Spinal cord (tissue), 9 donors: ENCODE measurements at regions not wholly inside any gene's neighbourhood (a gene's known extent, or its start where the extent isn't known, plus 50 kb on each side); places are given as distances from the start of the nearest gene placed in this dataset.

Source experiments
- DNase-seq, 6 donors: peaks; one replicate each; pipeline versions ENCODE4 v3.0.0 to v3.0.0-alpha.2; 2013 to 2015; ENCODE audit warnings: low spot score in 6 of 6, low read depth in 4 of 6
- H3K27ac ChIP-seq: one replicate; pipeline ENCODE4 v1.5.1; 2013; ENCODE audit warnings: low read depth, low read length, control low read depth
- H3K27me3 ChIP-seq: one replicate; pipeline ENCODE4 v1.6.1; 2013; ENCODE audit warnings: low read length; ENCODE audit not compliant: control insufficient read depth, insufficient read depth
- H3K36me3 ChIP-seq: one replicate; pipeline ENCODE4 v1.6.1; 2013; ENCODE audit warnings: low read length; ENCODE audit not compliant: control insufficient read depth, insufficient read depth
- H3K4me1 ChIP-seq: one replicate; pipeline ENCODE4 v1.6.1; 2013; ENCODE audit warnings: low read length; ENCODE audit not compliant: control insufficient read depth, insufficient read depth
- H3K4me3 ChIP-seq: one replicate; pipeline ENCODE4 v1.5.1; 2013; ENCODE audit warnings: low read depth, low read length, control low read depth
- H3K9me3 ChIP-seq: one replicate; pipeline ENCODE4 v1.6.1; 2013; ENCODE audit warnings: low read length; ENCODE audit not compliant: control insufficient read depth, insufficient read depth
- WGBS: methylation state at CpG from one replicate; pipeline ENCODE4 v1.1.5; 2013; ENCODE audit warnings: missing lambda C conversion rate; ENCODE audit not compliant: insufficient coverage; 5-methylcytosine and 5-hydroxymethylcytosine counted together
- donor health status: healthy.

DNA sequence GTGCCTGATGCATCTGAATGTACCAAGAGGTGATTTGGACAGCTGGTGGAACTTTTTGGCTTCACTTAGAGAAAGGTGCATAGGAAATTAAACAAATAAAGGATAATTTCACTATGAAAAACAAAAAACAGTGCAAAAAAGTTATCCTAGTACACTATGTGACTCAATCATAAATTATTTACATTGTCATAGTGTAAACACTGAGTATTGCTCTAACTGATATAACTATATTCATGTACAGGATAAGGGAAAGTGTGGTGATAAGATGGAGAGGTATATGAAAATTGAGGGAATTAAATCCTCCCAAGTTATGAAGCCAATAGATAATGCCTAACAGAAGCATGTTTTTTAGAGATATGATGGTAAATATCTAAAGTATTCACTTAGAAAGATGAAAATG lies 50.2 kb upstream of the CPNE4 start:
- Histone ChIP-seq H3K36me3 (no peaks in the 10 kb centered on the region), H3K27me3 (no peaks in the 10 kb centered on the region), H3K4me3 (no peak overlapping the region), H3K27ac (no peak overlapping the region), H3K4me1 (no peaks in the 10 kb centered on the region), H3K9me3 (no peaks in the 10 kb centered on the region)
- DNase-seq = no peak

DNA sequence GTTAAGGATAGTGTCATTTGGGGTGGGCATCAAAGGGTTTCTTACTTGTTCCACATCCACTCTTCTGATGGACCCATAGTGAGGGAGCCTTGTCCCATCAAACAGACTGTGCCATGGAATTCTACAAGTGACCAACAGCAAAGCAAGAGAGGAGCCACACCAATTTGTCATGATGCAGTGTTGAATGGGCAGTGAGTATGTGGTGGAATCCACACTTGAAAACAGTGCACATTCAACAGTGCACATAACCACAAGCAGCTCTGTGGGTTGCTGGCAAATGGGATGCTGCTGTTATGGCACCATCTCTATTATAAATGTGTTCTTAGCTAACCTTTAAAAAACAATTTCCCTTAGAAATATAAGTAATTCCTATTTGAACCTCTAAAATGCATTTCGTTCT lies 52.5 kb upstream of the CPNE4 start:
- H3K4me3 ChIP-seq = no peak overlapping the region
- no CpG with 5 or more reads among the region's 1 CpG for WGBS

DNA sequence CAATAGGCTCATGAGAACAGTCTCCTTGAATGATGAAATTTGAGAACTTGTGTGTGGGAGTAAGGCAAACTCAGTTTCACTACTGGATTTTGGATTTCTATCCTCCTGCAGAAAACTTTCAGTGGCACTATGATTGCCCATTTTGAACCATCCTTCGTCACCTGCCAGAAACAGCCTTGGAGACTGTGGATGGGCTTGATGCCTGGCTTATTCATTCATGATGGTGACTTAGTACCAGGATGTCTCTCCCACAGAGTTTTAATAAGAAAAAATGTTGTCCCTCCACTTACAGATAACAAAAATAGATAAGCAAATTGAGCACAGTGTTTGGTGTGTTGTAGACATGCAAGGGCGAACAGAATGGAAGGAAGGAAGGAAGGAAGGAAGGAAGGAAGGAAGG lies 53.5 kb upstream of the CPNE4 start:
- Histone ChIP-seq H3K27ac (no peak overlapping the region), H3K4me3 (no peak overlapping the region), H3K4me1 (no peaks in the 10 kb centered on the region), H3K27me3 (no peaks in the 10 kb centered on the region), H3K9me3 (no peaks in the 10 kb centered on the region), H3K36me3 (no peaks in the 10 kb centered on the region)
- WGBS = no CpG with 5 or more reads among the region's 2 CpGs
- DNase-seq = no peak

More for the DNA sequence above, 52.5 kb upstream of the CPNE4 start:
- no peaks in the 10 kb centered on the region for H3K4me1 ChIP-seq
- H3K27me3 ChIP-seq = no peaks in the 10 kb centered on the region
- H3K9me3 ChIP-seq = no peaks in the 10 kb centered on the region
- no peaks in the 10 kb centered on the region for H3K36me3 ChIP-seq
- no peak for DNase-seq
- no peak overlapping the region for H3K27ac ChIP-seq

DNA sequence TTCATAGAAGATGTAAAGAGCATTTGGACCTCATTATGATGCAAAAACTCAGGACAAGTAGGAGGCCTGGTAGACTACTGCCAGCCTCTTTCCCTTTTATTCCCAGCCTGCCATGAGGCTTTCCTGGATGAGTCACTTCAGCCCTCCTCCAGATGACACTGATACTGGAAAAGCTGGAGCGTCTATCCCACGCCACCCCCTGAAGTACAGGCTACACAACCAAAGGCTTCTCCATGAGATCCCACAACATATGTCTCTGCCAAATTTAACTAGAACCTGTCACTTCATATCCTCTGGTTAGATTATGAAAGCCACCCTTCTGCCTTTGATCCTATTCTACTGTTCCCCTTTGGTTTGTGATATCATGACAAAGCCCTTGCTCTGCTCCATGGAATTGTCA lies 56.1 kb upstream of the CPNE4 start:
- Histone ChIP-seq H3K9me3 (no peaks in the 10 kb centered on the region), H3K27ac (no peak overlapping the region), H3K27me3 (no peaks in the 10 kb centered on the region), H3K4me3 (no peak overlapping the region), H3K4me1 (no peaks in the 10 kb centered on the region), H3K36me3 (no peaks in the 10 kb centered on the region)
- DNase-seq = no peak
- 83% methylated on average over 2 of the region's 2 CpGs for WGBS

DNA sequence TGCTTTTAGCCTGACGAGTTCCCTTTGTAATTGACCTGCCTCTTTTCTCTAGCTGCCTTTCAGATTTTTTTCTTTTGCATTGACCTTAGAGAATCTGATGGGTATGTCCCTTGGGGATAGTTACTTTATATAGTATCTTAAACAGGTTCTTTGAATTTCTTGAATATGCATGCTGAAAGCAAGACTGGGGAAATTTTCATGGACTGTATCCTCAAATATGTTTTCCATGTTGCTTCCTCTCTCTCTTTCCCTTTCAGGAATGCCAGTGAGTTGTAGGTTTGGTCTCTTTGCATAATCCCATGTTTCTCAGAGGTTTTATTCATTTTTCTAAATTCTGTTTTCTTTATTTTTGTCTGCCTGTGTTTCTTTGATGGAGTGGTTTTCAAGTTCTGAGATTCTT lies 81.8 kb upstream of the CPNE4 start:
- no peak overlapping the region for H3K4me3 ChIP-seq
- no peaks in the 10 kb centered on the region for H3K9me3 ChIP-seq
- H3K36me3 ChIP-seq = no peaks in the 10 kb centered on the region
- H3K27me3 ChIP-seq = no peaks in the 10 kb centered on the region
- no peak for DNase-seq
- no peak overlapping the region for H3K27ac ChIP-seq
- H3K4me1 ChIP-seq = no peaks in the 10 kb centered on the region
- WGBS = no CpG with 5 or more reads among the region's 1 CpG

DNA sequence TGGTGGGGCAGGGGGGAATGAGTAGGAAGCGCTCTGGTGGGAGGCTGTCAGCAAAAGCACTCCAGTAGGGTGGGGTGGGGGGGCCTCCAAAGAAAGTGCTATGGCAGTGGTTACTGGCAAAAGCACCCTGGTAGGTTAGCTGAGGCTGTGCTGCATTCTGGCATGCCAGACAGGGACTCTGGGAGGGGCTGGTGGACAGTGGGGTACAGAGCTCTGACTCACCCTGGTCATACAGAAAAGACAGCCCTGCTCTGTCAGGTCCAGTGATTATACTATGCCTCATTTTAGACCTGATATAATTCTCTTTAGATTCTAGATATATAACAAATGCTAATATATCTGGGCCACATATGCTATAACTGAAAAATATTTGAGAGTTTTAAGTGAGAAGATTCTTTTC lies 82.8 kb upstream of the CPNE4 start:
- H3K4me3 ChIP-seq = no peak overlapping the region
- DNase-seq = no peak
- H3K9me3 ChIP-seq = no peaks in the 10 kb centered on the region
- H3K36me3 ChIP-seq = no peaks in the 10 kb centered on the region
- WGBS = 86% methylated on average over 1 of the region's 1 CpG
- no peak overlapping the region for H3K27ac ChIP-seq
- no peaks in the 10 kb centered on the region for H3K27me3 ChIP-seq
- no peaks in the 10 kb centered on the region for H3K4me1 ChIP-seq

DNA sequence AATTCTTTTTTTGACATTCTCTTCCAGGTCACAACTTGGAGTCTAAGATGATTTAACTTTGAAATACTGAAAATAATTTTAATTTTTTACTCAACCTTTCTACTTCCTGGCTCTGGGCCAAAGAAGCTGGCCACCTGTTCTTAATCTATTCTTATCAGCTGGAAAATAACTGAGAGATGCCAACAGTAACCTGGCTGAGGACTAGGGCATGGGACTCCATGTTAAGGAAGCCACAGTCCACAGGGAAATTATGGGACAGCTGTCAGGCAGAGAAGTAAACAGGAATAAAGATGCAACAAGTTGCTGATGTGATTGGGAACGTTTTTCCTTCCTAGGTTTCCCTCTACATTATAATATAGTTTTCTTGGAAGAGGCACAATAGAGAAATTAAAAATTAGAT lies 84.7 kb upstream of the CPNE4 start:
- Histone ChIP-seq H3K27me3 (no peaks in the 10 kb centered on the region), H3K9me3 (no peaks in the 10 kb centered on the region), H3K4me3 (no peak overlapping the region), H3K36me3 (no peaks in the 10 kb centered on the region), H3K27ac (no peak overlapping the region), H3K4me1 (no peaks in the 10 kb centered on the region)
- WGBS = no CpG with 5 or more reads among the region's 1 CpG
- DNase-seq = no peak

DNA sequence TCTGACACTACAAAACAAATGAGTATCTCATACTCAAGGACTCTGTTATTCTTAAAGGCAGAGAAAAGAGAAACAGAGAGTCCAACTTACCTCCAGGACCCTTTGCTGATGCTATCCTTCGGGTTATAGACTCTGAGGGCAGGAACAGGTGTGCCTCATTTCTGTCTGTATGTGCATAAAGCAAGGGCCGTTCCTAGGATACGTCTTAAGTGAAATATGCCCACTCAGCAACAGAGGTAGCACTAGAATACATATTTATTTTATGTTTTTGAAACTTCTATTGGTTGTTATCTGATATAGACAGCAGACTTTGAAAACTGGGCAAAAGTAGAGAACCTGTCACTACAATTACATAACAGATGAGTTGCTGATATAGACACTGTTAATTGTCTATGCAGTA lies 89.3 kb upstream of the CPNE4 start:
- no peak for DNase-seq
- WGBS = no CpG with 5 or more reads among the region's 3 CpGs
- no peaks in the 10 kb centered on the region for H3K36me3 ChIP-seq
- H3K4me1 ChIP-seq = no peaks in the 10 kb centered on the region
- no peaks in the 10 kb centered on the region for H3K27me3 ChIP-seq
- H3K27ac ChIP-seq = no peak overlapping the region
- no peaks in the 10 kb centered on the region for H3K9me3 ChIP-seq
- H3K4me3 ChIP-seq = no peak overlapping the region

DNA sequence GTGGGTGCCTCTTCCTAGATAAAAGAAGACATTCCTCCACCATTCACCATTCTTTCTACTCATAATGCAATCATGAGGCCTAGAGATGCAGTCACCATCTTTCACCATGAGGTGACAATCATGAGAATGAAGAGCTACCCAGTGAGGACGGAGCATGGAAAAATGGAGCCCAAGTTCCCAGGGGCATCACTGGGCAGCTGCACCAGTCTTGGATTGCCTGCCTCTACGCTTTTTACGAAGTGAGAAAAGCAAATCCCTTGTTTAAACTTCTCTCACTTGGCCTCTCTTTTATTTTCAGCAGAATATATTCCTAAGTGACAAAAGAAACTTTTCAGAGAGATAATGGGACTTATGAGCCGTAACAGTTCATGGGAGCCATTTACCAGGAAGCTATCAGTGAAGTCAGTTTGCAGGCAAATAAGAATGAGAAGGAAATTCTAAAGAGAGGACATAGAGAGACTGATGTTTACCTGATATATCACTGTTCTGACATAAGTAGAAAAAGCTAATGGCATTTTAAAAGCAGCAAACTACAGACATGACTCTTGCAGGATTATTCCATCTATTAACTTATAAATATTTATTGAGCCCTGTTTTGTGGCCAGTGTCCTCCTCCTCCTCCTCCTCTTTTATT lies 90.0 kb upstream of the CPNE4 start:
- Histone ChIP-seq H3K4me3 (no peak overlapping the region), H3K4me1 (no peaks in the 10 kb centered on the region), H3K27ac (no peak overlapping the region), H3K9me3 (no peaks in the 10 kb centered on the region), H3K36me3 (no peaks in the 10 kb centered on the region), H3K27me3 (no peaks in the 10 kb centered on the region)
- DNase-seq = peak in 1 of 6 donors; percentile 44
- WGBS = 29% methylated on average over 1 of the region's 4 CpGs

DNA sequence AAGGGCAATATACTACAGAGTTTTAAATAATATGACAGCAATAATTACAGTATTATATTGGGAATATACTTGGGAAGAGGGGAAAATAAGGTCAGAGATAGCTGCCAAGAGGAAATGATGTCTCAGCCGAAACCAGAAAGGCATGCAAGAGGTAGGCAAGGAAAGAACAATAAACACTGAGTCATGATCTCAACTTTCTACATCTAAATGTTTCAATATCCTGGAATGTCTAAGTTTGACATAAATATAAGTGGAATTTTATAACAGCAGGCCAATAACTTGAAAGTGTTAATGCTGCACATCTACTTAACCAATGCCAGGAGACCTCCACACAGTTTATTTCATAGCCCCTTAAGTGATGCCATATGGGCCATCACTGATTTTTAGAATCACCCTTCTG lies 99.8 kb upstream of the CPNE4 start:
- Histone ChIP-seq H3K27me3 (no peaks in the 10 kb centered on the region), H3K4me3 (no peak overlapping the region), H3K27ac (no peak overlapping the region), H3K9me3 (no peaks in the 10 kb centered on the region), H3K4me1 (peaks cover 3% of the 10 kb centered on the region), H3K36me3 (no peaks in the 10 kb centered on the region)
- no CpG with 5 or more reads among the region's 1 CpG for WGBS
- DNase-seq = no peak
